ENCODE measurements at regions not wholly inside any gene's neighbourhood (a gene's known extent, or its start where the extent isn't known, plus 50 kb on each side); places are given as distances from the start of the nearest gene placed in this dataset.

- no peak for TF ChIP-seq ISL1 (CRISPR knock-in tag; IDR thresholded peaks at IDR 0.05)
- TF ChIP-seq CREB5 (CRISPR knock-in tag; IDR thresholded peaks at IDR 0.05; ENCODE audit: low read depth) = no peak
- TF ChIP-seq ARNTL (CRISPR knock-in tag; IDR thresholded peaks at IDR 0.05; ENCODE audit: borderline replicate concordance, low read depth) = no peak
- no peak for TF ChIP-seq PATZ1 (CRISPR knock-in tag; IDR thresholded peaks at IDR 0.05; ENCODE audit: borderline replicate concordance)
- no peak for TF ChIP-seq RARB (CRISPR knock-in tag; IDR thresholded peaks at IDR 0.05)
- no peak for TF ChIP-seq GLIS3 (CRISPR knock-in tag; IDR thresholded peaks at IDR 0.05)
- TF ChIP-seq ZFP30 (CRISPR knock-in tag; IDR thresholded peaks at IDR 0.05) = no peak
- TF ChIP-seq ZFP3 (CRISPR knock-in tag; IDR thresholded peaks at IDR 0.05) = no peak
- no peak for TF ChIP-seq OSR1 (CRISPR knock-in tag; IDR thresholded peaks at IDR 0.05)
- TF ChIP-seq BACH2 (CRISPR knock-in tag; IDR thresholded peaks at IDR 0.05; ENCODE audit: borderline replicate concordance) = no peak
- no peak for TF ChIP-seq PPARA (CRISPR knock-in tag; IDR thresholded peaks at IDR 0.05; ENCODE audit: borderline replicate concordance)
- TF ChIP-seq POU6F1 (CRISPR knock-in tag; IDR thresholded peaks at IDR 0.05; ENCODE audit: borderline replicate concordance, low read depth) = no peak
- TF ChIP-seq ZNF70 (CRISPR knock-in tag; IDR thresholded peaks at IDR 0.05) = no peak
- no peak for TF ChIP-seq TCF4 (CRISPR knock-in tag; IDR thresholded peaks at IDR 0.05; ENCODE audit: borderline replicate concordance)
Observed at GRCh38 chr22:40111451-40111850, 66.3 kb upstream of the TNRC6B start.

Data from SK-N-SH treated with all-trans-retinoic acid at 6 μM for 48 hours (cell line).